ENCODE measurements at regions not wholly inside any gene's neighbourhood (a gene's known extent, or its start where the extent isn't known, plus 50 kb on each side); places are given as distances from the start of the nearest gene placed in this dataset.
"Not testable (repeated sequence)": the region's sequence is repeated elsewhere in the genome, so short reads cannot be mapped to it uniquely, and the experiment has no call there.

DNA sequence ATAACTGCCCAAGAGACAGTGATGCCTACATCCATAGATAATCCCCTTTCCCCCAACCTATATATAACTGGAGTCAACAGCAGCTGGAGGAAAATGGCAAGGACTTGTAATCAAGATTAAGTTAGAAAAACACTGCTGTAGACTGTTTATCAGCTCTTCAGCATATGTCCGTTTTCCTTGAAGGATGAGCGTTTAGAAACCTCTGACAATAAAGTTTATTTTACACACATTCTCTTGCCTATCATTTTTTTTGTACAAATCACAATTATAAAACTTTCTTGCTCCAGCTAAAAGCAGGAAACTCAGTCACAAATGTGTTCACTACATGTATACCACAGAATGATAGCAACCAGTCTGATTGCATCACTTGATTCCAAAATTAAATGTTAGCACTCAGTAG lies 50.8 kb downstream of the PPIAL4G start:
- DNase-seq = not testable (repeated sequence)

DNA sequence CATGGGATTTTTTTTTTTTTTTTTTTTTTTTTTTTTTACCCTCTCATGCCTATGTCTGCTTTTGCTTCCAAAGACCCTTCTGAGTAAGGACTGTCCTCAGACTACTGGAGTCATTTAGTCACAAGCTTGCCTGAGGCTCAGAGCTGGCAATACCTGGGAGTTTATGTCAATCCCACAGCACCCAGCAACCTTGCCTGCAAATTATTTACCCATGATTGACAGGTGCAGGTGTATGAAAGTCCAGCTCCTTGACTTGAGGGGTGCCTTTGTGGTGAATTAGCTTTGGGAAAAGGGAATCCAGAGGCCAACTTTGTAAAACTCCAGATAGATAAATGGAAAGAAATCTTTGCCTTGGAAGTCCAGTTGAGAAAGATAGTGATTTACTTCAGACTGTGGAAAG lies 53.2 kb downstream of the PPIAL4G start:
- not testable (repeated sequence) for DNase-seq

DNA sequence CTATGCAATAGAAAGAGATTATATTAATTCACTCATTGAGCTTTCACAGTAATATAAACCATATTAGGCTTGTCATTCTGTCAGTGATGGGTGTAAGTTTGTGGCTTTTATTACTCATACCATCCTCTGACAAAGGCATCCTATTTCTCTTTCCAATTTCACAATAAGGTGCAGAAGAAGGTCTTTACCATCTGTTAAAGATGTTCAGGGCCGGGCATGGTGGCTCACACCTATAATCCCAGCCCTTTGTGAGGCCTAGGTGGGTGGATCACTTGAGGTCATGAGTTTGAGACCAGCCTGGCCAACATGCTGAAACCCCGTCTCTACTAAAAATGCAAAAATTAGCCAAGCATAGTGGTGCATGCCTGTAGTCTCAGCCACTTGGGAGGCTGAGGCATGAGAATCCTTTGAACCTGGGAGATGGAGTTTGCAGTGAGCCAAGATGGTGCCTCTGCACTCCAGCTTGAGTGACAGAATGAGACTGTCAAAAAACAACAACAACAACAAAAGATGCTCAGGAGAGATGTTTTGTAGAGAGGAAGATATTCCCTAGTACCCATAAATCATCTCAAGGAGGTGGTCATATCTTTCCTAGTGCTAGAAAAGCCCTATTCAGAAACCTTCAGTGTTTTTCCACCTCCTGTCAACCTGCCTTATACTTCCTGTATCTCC lies 56.0 kb downstream of the PPIAL4G start:
- DNase-seq = peak; percentile 37

DNA sequence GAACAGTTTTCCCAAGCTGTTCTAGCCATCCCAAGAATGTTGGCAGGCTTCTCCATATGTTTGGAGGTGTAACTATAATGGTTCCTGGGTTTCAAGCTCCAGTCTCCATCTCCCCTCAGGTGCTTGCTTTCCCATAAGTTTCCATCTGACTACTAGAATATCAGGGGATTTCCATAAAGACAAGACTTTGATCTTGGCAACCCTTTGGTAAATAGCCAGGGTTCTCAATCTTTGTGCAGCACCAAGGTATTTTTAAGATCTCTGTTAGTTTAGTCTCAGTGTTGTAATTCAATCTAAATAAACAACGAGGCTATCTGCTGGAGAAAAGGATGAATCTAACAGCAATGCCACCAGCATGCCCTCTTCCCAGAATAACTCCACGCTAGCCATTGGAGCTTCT lies 56.7 kb downstream of the PPIAL4G start:
- not testable (repeated sequence) for DNase-seq

DNA sequence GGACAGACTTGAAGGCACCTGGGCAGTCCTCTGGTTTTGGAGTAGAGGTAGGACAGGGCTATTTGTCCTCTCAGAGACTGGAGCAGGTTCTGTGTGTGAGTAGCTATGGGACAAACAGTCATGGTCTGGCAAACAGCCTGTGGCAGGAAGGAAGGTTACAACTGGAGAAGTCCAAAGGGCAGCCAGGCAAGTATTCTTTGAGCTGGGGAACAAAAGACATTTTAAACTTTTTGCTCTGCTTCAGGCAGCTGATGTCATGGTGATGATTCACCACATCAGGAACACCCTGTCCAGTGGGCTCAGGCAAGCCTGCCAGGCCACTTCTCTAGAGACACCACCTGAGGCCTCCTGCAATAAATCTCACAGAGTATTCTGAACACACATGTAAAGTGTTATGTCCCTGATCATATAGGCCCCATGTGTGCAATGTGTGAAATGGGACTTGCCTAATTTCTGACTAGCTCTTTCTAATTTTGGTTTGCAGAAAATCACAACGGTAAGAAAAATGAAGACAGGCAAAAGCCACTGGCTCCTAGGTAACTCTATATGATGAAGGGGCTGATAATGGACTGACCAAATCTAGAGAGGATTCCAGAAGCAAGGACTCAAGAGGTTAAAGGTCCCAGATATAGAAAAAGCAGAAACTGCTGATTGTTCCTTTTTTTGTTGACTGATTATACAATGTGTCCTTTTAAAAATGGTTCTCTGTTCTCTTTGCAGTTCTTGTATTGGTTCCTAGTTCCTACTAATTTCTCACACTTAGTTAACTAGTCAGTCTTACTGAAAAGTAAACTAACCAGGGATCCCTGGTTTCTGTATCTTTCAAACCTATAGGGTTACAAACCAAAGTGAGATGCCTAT lies 58.7 kb downstream of the PPIAL4G start:
- peak; percentile 40 for DNase-seq

DNA sequence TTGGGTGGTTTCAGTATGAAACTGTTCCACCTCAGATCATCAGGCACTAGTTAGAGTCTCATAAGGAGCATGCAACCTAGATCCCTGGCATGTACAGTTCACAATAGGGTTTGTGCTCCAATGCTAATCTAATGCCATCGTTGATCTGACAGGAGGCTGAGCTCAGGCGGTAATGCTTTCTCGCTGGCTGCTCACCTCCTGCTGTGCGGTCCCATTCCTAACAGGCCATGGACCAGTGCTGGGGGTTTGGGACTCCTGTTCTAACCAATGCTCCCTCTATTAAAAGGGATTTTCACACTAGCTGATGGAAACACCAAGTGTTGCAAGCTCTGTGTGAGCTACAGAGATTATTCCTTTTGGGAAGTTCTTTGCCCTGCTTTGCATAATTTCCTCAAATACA lies 60.2 kb downstream of the PPIAL4G start:
- DNase-seq = not testable (repeated sequence)

DNA sequence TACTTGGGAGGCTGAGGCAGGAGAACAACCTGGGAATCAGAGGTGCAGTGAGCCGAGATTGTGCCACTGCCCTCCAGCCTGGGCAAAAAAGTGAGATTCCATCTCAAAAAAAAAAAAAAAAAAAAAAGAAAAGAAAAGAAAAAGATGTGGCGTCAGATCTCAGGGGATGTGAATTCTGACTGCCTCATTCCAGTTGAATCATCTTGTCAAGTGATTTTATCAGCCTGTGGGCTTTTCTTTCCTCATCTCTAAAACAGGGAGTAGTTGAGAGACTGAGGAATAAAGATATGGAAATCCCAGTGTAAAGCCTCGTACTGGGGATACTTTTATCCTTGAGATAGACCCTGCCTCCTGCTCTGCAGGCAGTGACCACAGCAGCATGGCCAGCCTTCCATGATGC lies 65.9 kb downstream of the PPIAL4G start:
- not testable (repeated sequence) for DNase-seq

DNA sequence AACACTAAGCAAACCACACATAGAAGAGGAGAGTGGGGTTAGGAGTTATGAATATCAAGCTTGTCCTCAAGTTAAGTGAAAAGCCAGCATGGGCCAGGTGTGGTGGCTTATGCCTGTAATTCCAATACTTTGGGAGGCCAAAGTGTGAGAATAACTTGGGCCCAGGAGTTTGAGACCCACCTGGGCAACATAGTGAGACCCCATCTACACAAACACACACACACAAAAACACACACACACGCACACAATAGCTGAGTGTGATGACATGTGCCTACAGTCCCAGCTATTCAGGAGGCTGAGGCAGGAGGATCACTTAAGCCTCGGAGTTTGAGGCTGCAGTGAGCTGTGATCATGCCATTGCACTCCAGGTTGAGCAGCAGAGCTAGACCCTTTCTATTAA lies 69.7 kb downstream of the PPIAL4G start:
- DNase-seq = not testable (repeated sequence)

DNA sequence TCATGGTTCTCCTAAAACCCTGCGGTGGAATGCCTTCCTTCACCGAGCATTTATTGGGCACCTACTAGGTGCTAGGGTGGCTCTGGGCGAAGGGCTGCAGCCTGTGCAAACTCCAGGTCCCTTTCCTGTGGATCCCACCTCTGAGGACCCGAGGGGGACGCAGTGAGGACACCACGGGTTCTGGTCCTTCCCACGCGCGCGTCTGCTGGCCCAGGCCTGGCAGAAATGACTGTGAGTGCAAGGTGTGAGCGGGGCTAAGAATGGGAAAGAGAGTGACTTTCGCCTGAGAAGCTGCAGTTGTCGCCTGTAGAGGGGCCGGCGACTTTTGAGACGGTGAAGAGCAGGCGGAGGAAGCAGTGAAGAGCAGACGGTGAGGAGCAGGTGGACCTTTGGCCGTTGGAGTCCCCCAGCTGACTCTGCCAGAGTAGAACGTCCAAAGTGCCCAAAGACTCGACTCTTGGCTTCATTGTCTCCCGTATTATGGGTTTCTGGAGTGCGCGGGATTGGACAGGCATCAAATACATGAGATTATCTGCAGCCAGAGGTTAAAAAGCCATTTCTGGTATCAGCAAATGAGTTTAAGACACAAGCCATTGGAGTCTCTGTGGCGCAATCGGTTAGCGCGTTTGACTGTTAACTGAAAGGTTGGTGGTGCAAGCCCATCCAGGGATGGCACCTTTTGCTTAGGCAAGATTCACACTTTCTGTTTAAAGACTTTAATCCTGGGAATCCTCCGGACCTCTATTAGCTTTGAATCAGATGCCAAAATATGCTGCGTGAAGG lies 78.1 kb downstream of the PPIAL4G start:
- DNase-seq = not testable (repeated sequence)

DNA sequence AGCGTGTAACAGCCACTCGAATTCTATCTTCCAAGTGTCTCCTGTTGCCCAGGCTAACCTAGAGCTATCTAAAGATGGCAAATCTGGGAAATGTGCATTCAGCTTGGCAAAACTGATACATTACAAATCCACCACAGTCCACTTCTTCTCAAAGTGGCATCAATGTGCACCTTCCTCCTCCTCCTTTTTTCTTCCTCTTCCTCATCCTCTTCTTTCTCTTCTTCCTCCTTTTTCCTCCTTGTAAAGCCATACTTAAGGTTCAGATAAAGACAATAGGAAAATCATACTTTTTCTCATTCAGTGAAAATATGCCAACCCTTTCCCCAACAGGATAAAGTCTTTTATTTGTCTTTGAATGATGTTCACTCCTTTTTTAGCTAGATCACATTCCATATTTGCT lies 79.2 kb downstream of the PPIAL4G start:
- DNase-seq = not testable (repeated sequence)

DNA sequence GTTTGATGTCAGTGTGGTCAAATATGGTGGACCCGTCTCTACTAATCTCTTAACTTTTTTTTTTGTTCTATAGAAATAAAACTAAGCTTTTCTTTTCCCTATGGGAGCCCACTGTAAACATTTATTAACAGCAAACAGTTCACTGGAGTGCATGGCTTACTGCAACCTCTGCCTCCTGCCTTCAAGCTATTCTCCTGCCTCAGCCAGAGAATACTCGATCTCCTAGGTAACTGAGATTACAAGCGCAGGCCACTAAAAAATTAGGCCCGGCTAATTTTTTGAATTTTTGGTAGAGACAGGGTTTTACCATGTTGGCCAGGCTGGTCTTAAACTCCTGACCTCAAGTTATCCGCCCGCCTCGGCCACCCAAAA lies 80.0 kb downstream of the PPIAL4G start:
- not testable (repeated sequence) for DNase-seq

DNA sequence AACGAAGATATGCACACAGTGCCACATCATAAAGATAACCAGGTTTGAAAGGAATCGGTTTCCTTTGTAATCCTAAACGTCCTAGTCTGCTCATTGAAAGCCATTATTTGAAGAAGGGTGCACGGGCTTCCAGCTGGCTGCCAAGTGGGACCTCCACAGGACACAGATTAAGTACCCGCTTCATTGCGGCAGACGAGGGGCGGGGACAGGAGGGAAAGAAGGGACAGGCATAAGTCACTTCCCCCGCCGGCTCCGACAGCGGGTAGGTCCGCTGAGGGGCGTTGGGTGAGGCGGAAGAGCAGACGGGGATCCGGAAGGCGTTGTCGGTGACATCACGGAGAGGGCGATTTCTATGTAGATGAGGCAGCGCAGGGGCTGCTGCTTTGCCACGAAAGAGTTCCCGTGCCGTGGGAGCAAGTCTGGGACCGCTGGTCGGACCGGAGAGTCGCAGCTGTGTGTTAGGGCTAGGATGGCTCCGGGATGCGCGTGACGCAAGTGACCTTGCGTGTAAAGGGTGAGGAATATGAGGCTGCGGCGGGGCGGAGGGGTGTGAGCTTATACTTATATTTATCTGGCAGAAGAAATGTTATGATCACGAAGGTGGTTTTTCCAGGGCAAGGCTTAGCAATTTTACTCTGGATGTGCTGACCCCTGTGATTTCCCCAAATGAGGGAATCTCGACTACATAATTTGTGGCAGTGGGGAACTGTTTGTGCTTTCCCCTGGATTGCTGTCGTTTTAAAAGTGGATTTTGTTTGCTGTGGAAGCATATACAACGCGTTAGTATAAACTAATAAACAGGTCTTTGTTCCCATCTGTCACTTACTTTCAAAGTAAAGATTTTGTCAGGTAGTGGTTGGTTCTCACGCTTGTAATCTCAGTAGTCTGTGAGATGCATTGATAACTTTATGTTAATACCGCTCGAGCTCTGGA lies 80.7 kb downstream of the PPIAL4G start:
- DNase-seq = peak; percentile 76

DNA sequence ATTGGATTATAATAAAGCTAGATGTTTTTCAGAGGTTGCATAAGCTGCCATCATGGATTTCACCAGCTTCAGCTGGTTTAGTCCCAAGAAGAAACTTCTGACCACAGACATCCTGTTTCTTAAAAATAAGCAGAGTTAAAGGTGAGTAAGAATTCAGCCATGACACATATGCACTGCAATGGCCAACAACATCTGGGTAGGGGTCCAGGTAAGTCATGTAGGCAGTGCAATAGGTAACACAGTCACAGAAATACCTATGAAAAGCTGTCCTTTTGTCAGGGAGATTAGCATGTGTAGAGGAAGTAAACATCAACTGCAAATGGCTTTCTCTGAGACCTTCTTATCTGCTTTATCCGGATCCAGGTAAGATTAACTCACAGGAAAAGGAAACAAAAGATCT lies 85.6 kb downstream of the PPIAL4G start:
- DNase-seq = not testable (repeated sequence)

DNA sequence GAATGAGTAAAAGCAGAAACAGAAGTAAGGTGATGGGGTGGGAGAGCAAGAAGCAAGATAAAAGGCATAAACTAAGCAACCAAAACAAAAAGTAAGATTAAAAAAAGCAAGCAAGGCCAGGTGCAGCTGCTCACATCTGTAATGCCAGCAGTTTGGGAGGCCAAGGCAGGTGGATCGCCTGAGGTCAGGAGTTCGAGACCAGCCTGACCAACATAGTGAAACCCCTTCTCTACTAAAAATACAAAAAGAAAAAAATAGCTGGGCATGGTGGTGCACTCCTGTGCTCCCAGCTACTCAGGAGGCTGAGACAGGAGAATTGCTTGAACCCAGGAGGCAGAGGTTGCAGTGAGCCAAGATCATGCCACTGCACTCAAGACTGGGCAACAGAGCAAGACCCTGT lies 90.6 kb downstream of the PPIAL4G start:
- not testable (repeated sequence) for DNase-seq

DNA sequence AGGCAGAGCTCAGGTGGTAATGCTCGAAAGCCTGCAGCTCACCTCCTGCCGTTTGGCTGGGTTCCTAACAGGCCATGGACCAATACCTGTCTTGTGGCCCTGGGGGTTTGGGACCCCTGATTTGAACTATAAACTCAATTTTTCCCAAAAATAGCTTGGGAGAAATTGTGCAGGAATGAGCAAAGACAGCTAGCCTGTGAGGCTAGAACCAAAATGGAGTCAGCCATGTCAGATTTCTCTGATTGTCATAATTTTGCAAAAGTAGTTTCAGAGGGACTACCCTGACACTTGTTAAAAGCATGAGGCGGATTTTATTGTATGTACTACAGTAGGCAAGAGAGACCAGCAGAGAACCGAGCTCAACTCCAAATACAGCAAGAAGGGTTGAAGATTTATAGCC lies 91.8 kb downstream of the PPIAL4G start:
- not testable (repeated sequence) for DNase-seq

DNA sequence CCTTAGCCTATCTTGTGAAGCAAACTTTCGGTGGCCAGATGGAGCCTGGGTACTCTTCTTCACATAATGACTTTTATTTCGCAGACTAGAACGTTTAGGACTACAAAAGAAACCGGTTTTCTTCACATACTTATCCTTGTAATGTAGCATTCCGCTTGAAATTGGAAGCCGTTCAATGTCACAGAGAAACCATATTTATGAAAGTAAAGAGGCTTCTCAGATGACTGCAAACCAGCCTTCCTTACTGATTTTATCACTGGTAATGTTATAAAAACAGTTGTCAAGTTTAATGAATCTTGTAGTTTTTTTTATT lies 94.1 kb downstream of the PPIAL4G start:
- no peak for DNase-seq

DNA sequence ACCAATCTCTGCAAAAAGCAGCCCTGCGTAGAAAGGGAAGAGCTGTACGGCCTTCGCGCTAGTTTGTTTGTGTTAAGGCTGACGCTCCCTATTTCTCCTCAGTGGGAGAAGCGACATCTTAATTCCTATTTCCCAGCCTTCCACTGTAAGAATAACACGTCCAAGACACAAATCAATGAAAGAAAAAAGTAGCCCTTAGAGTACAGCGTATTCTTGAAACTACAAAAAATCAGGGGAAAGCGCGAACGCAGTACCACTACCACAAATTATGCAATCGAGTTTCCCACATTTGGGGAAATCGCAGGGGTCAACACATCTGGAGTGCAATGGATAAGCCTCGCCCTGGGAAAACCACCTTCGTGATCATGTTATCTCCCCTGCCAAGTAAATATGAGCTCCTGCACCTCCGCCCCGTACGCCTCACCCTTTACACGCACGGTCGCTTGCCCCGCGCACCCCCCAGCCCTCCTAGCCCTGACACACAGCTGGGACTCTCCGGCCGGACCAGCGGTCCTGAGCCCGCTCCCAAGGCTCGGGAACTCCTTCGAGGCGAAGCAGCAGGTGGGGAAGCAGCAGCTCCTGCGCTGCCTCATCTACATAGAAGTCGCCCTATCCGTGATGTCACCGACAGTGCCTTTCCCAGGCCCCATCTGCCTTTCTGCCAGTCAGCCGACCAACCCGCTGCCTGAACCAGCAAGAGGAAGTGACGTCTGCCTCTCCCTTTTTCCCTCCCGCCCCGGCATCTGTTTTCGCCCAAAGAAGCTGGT lies 94.7 kb downstream of the PPIAL4G start:
- no peak for DNase-seq

DNA sequence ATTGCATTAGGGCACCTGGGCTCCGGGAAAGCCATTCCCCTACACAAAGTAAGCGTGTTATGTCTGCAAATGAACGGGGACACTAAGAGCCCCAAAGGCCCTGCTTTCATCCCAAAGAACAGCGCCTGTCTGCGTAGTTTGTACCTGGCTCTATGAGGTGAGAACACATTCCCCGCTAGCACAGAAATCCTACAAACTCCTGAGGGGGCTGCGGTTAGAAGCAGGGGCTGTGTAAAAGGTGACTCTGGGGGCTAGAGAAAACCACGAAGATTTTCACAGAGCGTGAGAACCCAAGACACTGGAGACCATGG lies 95.2 kb downstream of the PPIAL4G start:
- DNase-seq = not testable (repeated sequence)

DNA sequence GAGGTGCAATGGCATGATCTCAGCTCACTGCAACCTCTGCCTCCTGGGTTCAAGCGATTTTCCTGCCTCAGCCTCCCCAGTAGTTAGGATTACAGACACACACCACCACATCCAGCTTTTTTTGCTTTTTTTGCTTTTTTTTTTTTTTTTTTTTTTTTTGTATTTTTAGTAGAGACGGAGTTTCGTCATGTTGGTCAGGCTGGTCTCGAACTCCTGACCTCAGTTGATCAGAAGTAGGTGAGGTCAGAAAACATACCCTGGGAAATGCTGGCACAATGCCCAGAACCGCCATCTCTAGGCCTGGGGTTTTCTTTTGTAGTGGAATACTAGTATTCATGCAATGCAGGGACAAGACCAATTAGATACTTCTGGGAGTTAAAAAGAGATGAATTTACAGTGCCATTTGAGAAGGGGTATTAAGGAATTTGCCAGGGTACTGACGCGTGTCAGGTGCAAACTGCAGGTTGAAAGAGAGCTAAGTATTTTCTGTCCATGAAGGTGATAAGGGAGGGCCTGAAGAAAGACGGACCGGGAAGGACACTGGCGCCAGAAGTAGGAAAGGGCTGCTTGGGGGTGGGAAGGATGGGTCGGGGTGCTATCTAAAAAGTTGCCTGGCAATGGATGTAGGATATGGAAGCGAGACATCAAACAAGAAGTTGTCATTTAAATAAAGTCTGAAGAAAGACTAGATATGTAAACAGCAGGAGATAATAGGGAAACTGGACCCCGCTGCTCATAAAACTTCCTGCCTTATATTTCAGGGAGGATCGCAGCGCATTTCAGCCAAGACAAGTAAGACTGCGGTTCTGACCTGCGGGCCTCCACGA lies 95.8 kb downstream of the PPIAL4G start:
- DNase-seq = not testable (repeated sequence)

DNA sequence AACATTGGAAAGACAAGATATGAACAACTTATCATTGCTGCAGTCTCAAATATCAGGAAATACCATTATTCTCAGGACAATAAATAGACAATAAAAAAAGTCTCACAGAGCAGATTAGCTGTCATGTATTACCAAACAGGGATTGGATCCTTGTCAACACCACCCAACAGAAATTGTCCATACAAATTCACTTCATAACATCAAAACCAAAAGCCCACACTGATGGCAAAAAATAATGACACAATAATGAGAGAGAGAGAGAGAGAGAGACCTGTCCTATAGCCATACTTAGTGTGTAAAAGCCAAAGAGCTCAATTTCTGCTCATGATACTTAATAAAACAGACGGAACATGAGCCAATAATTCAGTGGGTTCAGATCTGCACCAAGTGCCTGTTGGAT lies 96.5 kb downstream of the PPIAL4G start:
- DNase-seq = no peak

DNA sequence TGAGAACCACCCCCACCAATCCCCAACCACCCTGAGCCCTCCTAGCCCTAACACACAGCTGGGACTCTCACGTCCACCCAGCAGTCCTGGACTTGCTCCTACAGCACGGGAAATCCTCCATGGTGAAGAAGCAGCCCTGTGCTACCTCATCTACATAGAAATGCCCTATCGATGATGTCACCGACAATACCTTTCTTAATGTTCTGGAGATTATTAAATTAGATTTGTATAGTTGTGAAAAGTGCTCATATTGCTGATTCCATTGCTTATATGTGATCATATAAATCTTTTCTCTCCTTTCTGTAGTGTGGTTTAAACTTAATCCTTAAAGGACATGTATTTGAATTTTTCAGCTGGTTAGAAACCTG lies 97.1 kb downstream of the PPIAL4G start:
- not testable (repeated sequence) for DNase-seq
